GM19035 (cell line): ENCODE measurements at regions not wholly inside any gene's neighbourhood (a gene's known extent, or its start where the extent isn't known, plus 50 kb on each side); places are given as distances from the start of the nearest gene placed in this dataset.
"Not testable (repeated sequence)": the region's sequence is repeated elsewhere in the genome, so short reads cannot be mapped to it uniquely, and the experiment has no call there.

Source experiments
- ATAC-seq: cut with Tn5 transposase; IDR thresholded peaks from one replicate; pipeline ENCODE4 v1.9.1; 2021; ENCODE audit not compliant: unreplicated experiment

- no peak for ATAC-seq
Observed at GRCh38 chr11:71383461-71383860, 64.7 kb downstream of the DHCR7 start.

DNA sequence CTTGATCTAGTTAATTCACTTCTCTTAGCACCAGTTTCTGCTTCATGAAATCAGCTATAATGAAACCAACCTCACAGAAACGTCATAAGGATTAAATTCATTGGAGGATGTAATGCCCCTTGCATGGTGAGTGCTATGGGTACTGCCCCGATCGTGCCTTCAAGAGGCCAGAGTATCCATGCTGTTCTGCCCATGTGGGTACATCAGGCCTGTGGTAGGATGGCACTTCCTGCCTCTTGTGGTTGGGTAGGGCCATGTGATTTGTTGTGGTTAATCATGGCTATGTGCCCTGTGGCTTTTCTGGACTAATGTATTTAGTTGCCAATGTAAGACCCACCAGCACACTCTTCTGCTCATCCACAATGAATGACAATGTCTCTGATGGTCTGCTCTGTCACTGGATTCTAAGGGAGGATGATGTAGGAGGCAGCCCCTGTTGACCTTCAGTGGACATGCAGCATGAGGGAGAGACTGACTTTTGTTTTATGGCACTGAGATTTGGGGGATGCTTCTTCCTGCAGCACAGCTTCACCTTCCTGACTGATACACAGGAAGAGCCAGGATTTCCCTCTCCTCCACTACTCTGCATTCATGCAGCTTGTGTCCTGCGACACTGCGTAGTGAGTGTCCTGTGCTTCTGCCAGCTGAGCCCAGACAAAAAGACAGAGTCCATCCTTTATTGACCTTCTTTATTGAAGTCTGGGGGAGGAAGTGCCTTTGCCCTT, 66.2 kb downstream of the DHCR7 start:
- no peak for ATAC-seq

DNA sequence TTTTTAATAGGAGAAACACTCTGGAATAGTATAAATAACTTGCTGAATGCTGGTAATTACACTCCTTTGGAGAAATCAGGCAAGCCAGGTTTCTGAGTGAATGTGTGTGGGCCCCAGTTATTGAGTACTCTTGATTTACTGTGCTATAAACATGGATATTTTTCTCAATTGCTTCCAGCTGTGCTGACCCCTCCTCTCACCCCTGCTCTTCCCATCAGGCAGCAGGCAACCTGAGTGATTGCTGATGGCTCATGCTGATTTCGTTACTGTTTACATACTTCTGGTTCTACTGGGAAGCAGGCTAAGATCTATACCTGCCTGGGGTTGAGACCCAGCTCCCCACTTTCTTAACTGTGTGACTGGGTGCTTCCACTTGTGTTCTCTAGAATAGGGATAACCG, 68.5 kb downstream of the DHCR7 start:
- ATAC-seq = no peak

DNA sequence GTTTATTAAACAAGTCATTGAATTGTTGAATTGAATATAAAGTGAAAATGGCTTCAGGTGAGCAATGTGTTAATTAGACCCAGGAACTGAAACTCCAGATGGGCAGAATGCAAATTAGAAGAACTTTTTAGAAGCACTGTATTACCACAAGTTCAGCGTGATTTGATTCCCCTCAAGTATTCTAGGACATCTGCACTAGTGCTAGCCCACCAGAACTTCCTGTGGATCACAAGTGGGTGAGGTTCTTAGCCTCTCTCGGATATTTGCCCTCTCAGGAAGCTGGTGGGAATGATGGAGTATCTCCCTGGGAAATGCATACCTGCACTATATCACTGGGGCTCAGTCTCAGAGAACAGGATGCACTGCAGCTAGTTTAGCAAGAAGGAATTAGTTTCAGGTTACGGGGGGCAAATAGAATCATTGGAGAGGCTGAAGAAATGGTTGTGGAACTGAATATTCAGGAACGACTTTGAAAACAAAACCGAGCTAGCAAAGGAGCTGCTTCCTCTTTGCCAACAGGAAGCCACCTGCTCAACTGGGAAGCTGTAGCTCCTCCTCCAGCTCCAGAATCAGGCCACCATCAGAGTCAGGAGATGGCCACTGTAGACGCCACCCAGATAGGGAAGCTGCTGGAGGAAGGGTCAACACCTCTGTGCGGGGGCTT, 74.3 kb downstream of the DHCR7 start:
- ATAC-seq = peak; percentile 67

- no peak for ATAC-seq
Observed at GRCh38 chr11:71372693-71373657, 75.2 kb downstream of the DHCR7 start.

GRCh38 chr11:71371674-71372069, 76.5 kb downstream of the DHCR7 start:
- no peak for ATAC-seq

GRCh38 chr11:71370895-71371673, 77.1 kb downstream of the DHCR7 start:
- ATAC-seq = no peak

DNA sequence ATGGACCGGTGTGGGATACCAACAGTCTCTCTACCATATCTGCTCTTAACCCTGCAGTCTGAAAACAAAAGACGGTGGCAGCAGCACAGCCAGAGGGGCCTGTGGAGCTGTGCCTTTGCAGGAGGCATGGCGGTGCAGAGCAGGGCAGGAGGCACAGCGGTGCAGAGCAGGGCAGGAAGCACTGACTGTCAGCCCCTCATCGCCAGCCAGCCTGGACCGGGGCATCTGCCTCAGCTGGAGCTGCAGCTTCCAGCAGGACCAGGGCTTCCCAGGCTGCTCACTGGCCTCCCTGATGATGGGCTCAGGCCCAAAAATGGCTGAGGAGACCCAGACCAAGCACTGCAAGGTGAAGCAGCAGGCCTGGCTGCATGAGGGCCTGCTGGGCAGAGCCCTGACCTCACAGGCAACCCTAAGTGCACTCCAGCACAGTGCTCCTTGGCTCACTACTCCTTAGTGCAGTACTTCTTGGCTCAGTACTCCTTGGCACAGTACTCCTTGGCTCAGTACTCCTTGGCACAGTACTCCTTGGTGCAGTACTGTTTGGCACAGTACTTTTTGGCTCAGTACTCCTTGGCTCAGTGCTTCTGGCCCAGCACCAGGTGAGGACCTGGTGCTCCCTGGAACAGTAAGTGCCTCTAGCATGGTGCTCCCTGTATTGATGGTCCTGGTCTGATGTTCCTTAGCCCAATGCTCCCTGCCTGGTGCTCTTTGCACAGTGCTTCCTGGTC, 78.0 kb downstream of the DHCR7 start:
- ATAC-seq = no peak

- ATAC-seq = no peak
Observed at GRCh38 chr11:71369411-71369810, 78.8 kb downstream of the DHCR7 start.

- ATAC-seq = no peak
Observed at GRCh38 chr11:71368966-71369365, 79.2 kb downstream of the DHCR7 start.

DNA sequence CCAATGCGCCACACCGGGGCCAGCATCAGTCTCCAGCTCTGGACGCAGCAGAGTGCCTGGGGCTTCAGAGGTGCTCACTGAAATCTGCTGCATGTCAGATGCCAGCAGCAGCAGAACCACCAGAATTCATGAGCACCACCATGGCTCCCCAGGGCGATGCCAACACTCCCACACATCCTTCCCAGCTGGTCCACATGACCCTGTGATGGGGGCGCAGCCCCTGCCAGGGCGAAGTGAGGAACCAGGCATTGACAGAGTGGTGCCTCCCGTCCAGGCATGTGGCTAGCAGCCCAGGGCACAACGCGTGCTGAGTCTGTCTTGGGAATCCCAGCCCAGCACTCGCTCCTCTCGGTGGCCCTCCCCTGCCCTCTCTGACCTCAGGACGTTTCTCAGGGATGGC, 80.4 kb downstream of the DHCR7 start:
- ATAC-seq = no peak

DNA sequence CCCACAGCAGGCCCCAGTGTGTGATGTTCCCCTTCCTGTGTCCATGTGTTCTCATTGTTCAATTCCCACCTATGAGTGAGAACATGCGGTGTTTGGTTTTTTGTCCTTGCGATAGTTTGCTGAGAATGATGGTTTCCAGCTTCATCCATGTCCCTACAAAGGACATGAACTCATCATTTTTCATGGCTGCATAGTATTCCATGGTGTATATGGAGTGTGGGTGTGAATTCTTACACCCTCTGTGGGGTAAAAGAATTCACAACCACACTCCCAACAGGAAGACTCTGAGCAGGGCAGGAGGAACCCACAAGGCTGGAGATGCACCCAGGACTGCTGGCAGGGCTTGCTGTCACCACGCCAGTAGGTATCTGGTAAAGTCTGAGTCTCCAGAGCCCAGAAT, 80.9 kb downstream of the DHCR7 start:
- ATAC-seq = not testable (repeated sequence)

GRCh38 chr11:71366076-71366475, 82.1 kb downstream of the DHCR7 start:
- ATAC-seq = no peak

GRCh38 chr11:71365626-71366025, 82.6 kb downstream of the DHCR7 start:
- ATAC-seq = no peak

DNA sequence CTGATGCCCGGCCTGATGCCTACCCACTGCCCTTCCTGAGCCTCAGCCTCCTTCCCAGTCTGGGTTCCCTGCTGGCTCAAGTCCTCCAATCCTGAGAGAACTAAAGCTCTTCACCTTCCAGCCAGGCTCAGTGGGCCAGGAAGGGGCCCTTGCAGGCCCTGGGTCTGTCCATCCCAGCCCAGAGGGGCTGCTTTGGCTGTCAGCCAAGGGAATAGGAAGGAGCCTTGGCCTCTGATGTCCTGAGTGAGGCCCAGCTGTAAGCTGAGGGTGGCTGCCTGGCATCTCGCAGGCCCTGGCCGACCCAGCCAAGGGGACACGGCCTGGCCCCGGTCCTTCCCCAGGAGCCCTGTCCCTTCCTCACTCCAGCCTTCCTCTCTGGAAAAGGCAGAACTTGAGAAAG, 83.4 kb downstream of the DHCR7 start:
- no peak for ATAC-seq

- no peak for ATAC-seq
Observed at GRCh38 chr11:71364176-71364671, 84.0 kb downstream of the DHCR7 start.

DNA sequence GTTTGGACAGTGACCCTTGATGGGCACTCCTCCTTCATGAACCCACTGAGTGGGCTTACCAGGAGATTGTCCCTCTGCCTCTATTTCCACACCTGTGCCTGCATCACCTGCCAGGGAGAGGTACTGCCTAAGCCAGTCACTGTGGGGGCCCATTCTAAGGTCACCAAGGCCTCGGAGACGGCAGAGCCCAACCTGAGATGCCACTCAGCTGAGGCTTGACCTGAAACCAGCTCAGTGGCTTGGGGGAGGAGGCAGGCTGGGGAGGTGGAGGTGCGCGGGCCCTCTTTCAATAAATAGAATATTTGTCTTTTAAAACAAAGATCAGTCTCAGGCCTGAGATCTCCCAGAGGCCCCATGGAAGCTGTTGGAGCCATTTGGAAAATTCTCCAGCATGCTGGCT, 84.5 kb downstream of the DHCR7 start:
- ATAC-seq = no peak

GRCh38 chr11:71358963-71359567, 89.1 kb downstream of the DHCR7 start:
- ATAC-seq = no peak

- ATAC-seq = no peak
Observed at GRCh38 chr11:71358122-71358728, 90.0 kb downstream of the DHCR7 start.
